Neural crest cell (in vitro differentiated cells): ENCODE measurements at regions not wholly inside any gene's neighbourhood (a gene's known extent, or its start where the extent isn't known, plus 50 kb on each side); places are given as distances from the start of the nearest gene placed in this dataset.

ENCODE experiments used
- DNase-seq: peaks from one replicate; pipeline ENCODE4 v3.0.0; 2021; ENCODE audit warnings: low read depth, mixed read lengths, low spot score
- H3K27ac Mint-ChIP-seq: one replicate; pipeline ENCODE4 v1.8.0; 2021; ENCODE audit warnings: mild to moderate bottlenecking, mixed read lengths; ENCODE audit not compliant: unreplicated experiment
- H3K27me3 Mint-ChIP-seq: 2 replicates; pipeline ENCODE4 v1.8.0; 2021; ENCODE audit warnings: low read depth, mild to moderate bottlenecking, mixed read lengths
- H3K36me3 Mint-ChIP-seq: 2 replicates; pipeline ENCODE4 v1.8.0; 2021; ENCODE audit warnings: low read depth, mild to moderate bottlenecking, mixed read lengths
- H3K4me1 Mint-ChIP-seq: 2 replicates; pipeline ENCODE4 v1.8.0; 2021; ENCODE audit warnings: mixed read lengths
- H3K4me3 Mint-ChIP-seq: one replicate; pipeline ENCODE4 v1.8.0; 2021; ENCODE audit warnings: mild to moderate bottlenecking, mixed read lengths
- H3K9me3 Mint-ChIP-seq: 2 replicates; pipeline ENCODE4 v1.8.0; 2021; ENCODE audit warnings: mixed read lengths
- TF ChIP-seq, protein P1 (sequence below): fragments of 200-600 bp; sonication (generic); conservative IDR thresholded peaks from 2 replicates; pipeline ENCODE4 v1.5.0; 2021; ENCODE audit warnings: antibody characterized with exemption, mild to moderate bottlenecking

DNA sequence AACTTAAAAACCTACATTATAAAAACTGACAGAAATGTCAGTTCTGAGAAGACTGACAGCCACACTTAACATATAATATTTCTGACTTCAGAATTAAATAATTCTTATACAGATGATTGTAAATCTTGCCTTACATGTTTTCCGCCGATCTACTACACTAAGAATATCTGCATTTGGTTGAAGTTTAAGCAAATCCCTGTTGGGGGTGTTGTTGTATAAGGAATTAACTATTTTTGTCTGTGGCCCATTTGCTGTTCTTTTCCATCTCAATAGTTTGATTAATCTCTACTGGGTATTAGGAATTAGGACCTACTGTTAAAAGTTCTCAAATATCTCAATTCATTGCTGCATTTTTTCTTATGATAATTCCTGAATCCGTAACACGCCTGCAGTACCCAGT lies 838.3 kb upstream of the ROBO1 start:
- no peaks in the 10 kb centered on the region for H3K9me3 Mint-ChIP-seq
- no peak overlapping the region for H3K27ac Mint-ChIP-seq
- TF ChIP-seq, protein P1, sequence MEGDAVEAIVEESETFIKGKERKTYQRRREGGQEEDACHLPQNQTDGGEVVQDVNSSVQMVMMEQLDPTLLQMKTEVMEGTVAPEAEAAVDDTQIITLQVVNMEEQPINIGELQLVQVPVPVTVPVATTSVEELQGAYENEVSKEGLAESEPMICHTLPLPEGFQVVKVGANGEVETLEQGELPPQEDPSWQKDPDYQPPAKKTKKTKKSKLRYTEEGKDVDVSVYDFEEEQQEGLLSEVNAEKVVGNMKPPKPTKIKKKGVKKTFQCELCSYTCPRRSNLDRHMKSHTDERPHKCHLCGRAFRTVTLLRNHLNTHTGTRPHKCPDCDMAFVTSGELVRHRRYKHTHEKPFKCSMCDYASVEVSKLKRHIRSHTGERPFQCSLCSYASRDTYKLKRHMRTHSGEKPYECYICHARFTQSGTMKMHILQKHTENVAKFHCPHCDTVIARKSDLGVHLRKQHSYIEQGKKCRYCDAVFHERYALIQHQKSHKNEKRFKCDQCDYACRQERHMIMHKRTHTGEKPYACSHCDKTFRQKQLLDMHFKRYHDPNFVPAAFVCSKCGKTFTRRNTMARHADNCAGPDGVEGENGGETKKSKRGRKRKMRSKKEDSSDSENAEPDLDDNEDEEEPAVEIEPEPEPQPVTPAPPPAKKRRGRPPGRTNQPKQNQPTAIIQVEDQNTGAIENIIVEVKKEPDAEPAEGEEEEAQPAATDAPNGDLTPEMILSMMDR: peak; percentile 43
- no peaks in the 10 kb centered on the region for H3K4me1 Mint-ChIP-seq
- no peaks in the 10 kb centered on the region for H3K36me3 Mint-ChIP-seq
- no peak for DNase-seq
- H3K27me3 Mint-ChIP-seq: no peaks in the 10 kb centered on the region
- no peak overlapping the region for H3K4me3 Mint-ChIP-seq

DNA sequence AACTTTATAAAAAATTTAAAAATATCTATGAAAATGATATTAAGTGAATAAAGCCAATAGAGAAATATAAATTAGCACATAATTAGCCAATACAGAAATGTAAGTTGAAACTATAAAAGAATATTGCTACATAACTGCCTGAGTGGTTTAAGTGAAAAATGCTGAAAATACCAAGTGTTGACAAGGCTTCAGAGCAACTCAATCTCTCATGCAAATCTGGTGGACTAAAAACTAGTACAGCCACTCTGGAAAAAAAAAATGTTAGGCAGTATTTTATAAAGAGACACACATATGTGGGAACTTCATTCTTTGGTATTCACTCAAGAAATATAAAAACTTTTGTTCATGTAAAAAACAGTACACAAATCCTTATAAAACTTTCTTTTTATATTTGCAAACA lies 833.7 kb upstream of the ROBO1 start:
- no peak for DNase-seq
- peaks cover 9% of the 10 kb centered on the region for H3K9me3 Mint-ChIP-seq
- no peaks in the 10 kb centered on the region for H3K4me1 Mint-ChIP-seq
- no peak overlapping the region for H3K4me3 Mint-ChIP-seq
- peaks cover 2% of the 10 kb centered on the region for H3K27me3 Mint-ChIP-seq
- TF ChIP-seq, protein P1: no peak
- H3K27ac Mint-ChIP-seq: no peak overlapping the region
- H3K36me3 Mint-ChIP-seq: no peaks in the 10 kb centered on the region

DNA sequence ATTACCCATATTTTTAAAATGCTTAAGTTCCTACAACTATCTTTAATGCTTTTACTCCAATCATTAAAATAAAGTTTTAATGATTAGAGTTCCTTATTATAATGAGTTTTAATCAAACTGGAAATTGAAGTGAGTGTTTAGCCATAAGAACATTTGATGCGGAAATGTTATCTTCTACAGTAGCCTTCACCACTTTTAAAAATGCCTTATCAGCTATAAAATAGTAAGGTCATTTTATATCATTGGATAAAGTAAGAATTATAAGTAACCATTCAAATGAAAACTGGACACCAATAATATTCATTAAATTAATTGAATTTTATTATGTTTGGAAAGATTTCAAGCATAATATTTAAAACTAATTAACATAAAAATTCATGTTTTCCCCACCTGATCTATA lies 825.0 kb upstream of the ROBO1 start:
- no peak for DNase-seq
- Mint-ChIP-seq H3K36me3 (no peaks in the 10 kb centered on the region), H3K4me3 (no peak overlapping the region), H3K9me3 (peaks cover 5% of the 10 kb centered on the region), H3K27me3 (peaks cover 2% of the 10 kb centered on the region), H3K4me1 (no peaks in the 10 kb centered on the region), H3K27ac (no peak overlapping the region)
- TF ChIP-seq, protein P1: no peak

DNA sequence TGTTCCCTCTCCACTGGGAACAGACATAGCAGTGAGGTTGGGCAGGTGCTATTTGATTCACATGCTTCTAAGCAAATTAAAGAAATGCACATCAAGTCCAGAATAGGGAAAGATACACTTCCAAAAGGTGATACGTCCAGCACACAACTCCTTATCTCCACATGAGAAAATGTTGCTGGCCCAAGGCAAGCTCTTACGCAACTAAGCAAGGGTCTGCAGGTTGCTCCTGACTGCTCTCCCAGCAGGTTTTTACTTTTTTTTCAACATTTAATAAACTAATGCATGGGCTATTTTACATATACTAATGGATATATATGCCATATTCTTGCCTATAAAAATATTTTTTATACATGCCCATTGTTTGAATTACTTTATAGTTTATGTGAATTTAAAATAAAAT lies 818.5 kb upstream of the ROBO1 start:
- Mint-ChIP-seq H3K36me3 (no peaks in the 10 kb centered on the region), H3K4me3 (no peak overlapping the region), H3K9me3 (no peaks in the 10 kb centered on the region), H3K27ac (no peak overlapping the region), H3K27me3 (no peaks in the 10 kb centered on the region), H3K4me1 (no peaks in the 10 kb centered on the region)
- TF ChIP-seq, protein P1: no peak
- DNase-seq: no peak

DNA sequence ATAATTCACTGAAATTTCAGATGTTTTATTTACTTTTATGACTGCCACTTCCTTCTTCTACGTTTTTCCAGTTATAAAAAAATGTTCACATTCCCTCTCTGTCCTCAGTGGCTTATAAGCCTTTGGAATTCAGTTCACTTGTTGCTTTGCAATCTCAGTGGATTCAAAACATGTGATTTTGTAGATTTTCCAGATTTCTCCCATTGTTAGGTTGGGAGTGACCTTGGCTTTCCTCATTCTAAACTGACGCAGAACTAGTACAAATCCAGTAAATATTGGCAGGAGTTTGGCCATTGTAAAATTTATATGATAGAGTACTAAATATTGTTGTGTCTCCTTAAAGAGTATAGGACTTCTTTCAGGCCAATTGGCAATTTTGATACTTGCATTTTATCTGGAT lies 812.3 kb upstream of the ROBO1 start:
- H3K9me3 Mint-ChIP-seq: no peaks in the 10 kb centered on the region
- no peaks in the 10 kb centered on the region for H3K27me3 Mint-ChIP-seq
- no peaks in the 10 kb centered on the region for H3K4me1 Mint-ChIP-seq
- DNase-seq: no peak
- no peak overlapping the region for H3K4me3 Mint-ChIP-seq
- TF ChIP-seq, protein P1: no peak
- no peak overlapping the region for H3K27ac Mint-ChIP-seq
- no peaks in the 10 kb centered on the region for H3K36me3 Mint-ChIP-seq

DNA sequence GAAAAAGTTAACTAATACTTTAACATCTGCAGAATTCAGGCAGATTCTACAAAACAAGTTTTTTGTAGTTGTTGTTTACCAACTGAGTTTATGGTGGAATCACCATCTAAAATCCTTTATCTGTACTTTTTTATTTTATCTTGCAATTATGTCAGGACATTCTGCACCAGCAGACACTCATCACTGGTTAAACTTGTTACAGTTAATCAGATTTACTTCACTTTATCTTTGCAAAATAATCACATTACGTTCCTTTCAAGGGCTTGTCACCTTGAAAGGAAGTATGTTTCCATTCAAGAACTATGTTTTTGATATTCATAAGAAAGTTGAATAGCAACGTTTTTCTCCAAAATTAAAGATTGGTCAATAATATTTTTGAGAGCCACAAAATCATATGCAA lies 796.6 kb upstream of the ROBO1 start:
- Mint-ChIP-seq H3K4me1 (no peaks in the 10 kb centered on the region), H3K36me3 (no peaks in the 10 kb centered on the region), H3K4me3 (no peak overlapping the region), H3K9me3 (no peaks in the 10 kb centered on the region), H3K27ac (no peak overlapping the region), H3K27me3 (no peaks in the 10 kb centered on the region)
- TF ChIP-seq, protein P1: no peak
- no peak for DNase-seq
